HepG2 (cell line): ENCODE measurements at regions not wholly inside any gene's neighbourhood (a gene's known extent, or its start where the extent isn't known, plus 50 kb on each side); places are given as distances from the start of the nearest gene placed in this dataset.

ENCODE experiments used
- ETV5 ChIP-seq: IDR thresholded peaks from 2 replicates; pipeline ENCODE4 v1.6.1; 2018; ENCODE audit warnings: missing biosample characterization, missing genetic modification reagents, inconsistent platforms, borderline replicate concordance
- FOSL1 ChIP-seq: sonication (generic); formaldehyde crosslinking; IDR thresholded peaks from 2 replicates; pipeline ENCODE4 v1.9.0; 2021; ENCODE audit warnings: missing genetic modification reagents, borderline replicate concordance
- FOXM1 ChIP-seq: sonication (generic); formaldehyde crosslinking; IDR thresholded peaks from 2 replicates; pipeline ENCODE4 v1.5.0; 2020; ENCODE audit warnings: missing genetic modification reagents
- HDAC1 ChIP-seq: sonication (generic); formaldehyde crosslinking; IDR thresholded peaks from 2 replicates; pipeline ENCODE4 v1.5.1; 2020; ENCODE audit warnings: mild to moderate bottlenecking, missing genetic modification reagents
- LCORL ChIP-seq, 2 experiments: fragments of 450-650 bp in 1 of 2; sonication (generic) in 1 of 2; formaldehyde crosslinking in 1 of 2; IDR thresholded peaks; 2 replicates each; pipeline versions ENCODE4 v1.5.0 to v1.6.1; 2017 to 2020; ENCODE audit warnings: antibody characterized with exemption in 1 of 2, missing genetic modification reagents in 1 of 2
- POLR2A ChIP-seq, 2 experiments: IDR thresholded peaks; 2 replicates each; pipeline ENCODE4 v1.6.1; 2011; ENCODE audit warnings: low read depth in 2 of 2, low read length in 2 of 2, mild to moderate bottlenecking in 1 of 2, moderate library complexity in 1 of 2; ENCODE audit not compliant: insufficient read depth in 1 of 2
- SIX4 ChIP-seq: sonication (generic); formaldehyde crosslinking; IDR thresholded peaks from 2 replicates; pipeline ENCODE4 v1.4.0; 2020; ENCODE audit warnings: missing genetic modification reagents
- SSRP1 ChIP-seq: IDR thresholded peaks from 2 replicates; pipeline ENCODE4 v1.6.1; 2016; ENCODE audit warnings: control low read depth
- SUZ12 ChIP-seq: fragments of 150-350 bp; IDR thresholded peaks from 2 replicates; pipeline ENCODE4 v1.6.1; 2014; ENCODE audit warnings: low read depth, low read length
- ZNF383 ChIP-seq: sonication (generic); formaldehyde crosslinking; IDR thresholded peaks from 2 replicates; pipeline ENCODE4 v1.4.0; 2020; ENCODE audit warnings: missing genetic modification reagents, mild to moderate bottlenecking, borderline replicate concordance
- ZNF570 ChIP-seq: sonication (generic); formaldehyde crosslinking; IDR thresholded peaks from 2 replicates; pipeline ENCODE4 v1.4.0; 2020; ENCODE audit warnings: mild to moderate bottlenecking, missing genetic modification reagents, borderline replicate concordance
- ZNF782 ChIP-seq: sonication (generic); formaldehyde crosslinking; IDR thresholded peaks from 2 replicates; pipeline ENCODE4 v1.4.0; 2020; ENCODE audit warnings: missing genetic modification reagents, mild to moderate bottlenecking, borderline replicate concordance
- TF ChIP-seq, protein P1 (sequence below): IDR thresholded peaks from 2 replicates; pipeline ENCODE4 v1.6.1; 2016; ENCODE audit warnings: mild to moderate bottlenecking
- TF ChIP-seq, protein P2 (sequence below): sonication (generic); formaldehyde crosslinking; conservative IDR thresholded peaks from 2 replicates; pipeline ENCODE4 v1.8.0; 2022; ENCODE audit warnings: mild to moderate bottlenecking, moderate library complexity, missing genetic modification reagents
- TF ChIP-seq, protein P3 (sequence below): fragments of 450-650 bp; IDR thresholded peaks from 2 replicates; pipeline ENCODE4 v1.6.1; 2016
- TF ChIP-seq, protein P4 (sequence below): sonication (generic); formaldehyde crosslinking; IDR thresholded peaks from 2 replicates; pipeline ENCODE4 v1.4.0; 2020; ENCODE audit warnings: missing genetic modification reagents, borderline replicate concordance
- TF ChIP-seq, protein P5 (sequence below): sonication (generic); formaldehyde crosslinking; IDR thresholded peaks from 2 replicates; pipeline ENCODE4 v1.4.0; 2020; ENCODE audit warnings: mild to moderate bottlenecking, missing genetic modification reagents
- TF ChIP-seq, protein P6 (sequence below): sonication (generic); formaldehyde crosslinking; IDR thresholded peaks from 2 replicates; pipeline ENCODE4 v1.5.0; 2020; ENCODE audit warnings: missing genetic modification reagents, mild to moderate bottlenecking, borderline replicate concordance

DNA sequence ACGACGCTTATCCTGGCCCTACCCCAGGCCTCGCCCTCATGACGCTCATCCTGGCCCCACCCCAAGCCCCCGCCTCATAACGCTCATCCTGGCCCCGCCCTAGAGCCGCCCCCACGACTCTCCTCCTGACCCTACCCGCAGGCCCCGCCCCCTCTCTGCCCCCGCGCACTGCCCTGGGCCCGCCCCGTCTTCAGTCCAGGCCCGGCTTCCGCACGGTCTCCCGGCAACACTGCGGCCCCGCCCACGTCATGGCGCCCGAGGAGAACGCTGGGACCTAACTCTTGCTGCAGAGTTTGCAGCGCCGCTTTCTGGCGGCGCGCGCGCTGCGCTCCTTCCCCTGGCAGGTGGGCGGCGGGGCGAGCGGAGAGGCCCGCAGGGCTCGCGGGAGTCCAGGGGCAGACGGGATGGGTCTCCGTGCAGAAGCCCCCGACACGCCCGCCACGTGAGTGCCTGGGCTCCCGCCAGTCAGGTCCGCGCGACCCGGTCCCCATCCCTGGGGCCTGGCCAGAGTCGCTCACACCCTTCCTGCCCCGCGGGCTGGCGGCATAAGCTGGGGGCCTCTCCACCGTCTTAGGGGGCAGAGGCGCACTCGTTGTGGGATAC, 52.5 kb upstream of the ROPN1B start (continued):
- TF ChIP-seq, protein P1, sequence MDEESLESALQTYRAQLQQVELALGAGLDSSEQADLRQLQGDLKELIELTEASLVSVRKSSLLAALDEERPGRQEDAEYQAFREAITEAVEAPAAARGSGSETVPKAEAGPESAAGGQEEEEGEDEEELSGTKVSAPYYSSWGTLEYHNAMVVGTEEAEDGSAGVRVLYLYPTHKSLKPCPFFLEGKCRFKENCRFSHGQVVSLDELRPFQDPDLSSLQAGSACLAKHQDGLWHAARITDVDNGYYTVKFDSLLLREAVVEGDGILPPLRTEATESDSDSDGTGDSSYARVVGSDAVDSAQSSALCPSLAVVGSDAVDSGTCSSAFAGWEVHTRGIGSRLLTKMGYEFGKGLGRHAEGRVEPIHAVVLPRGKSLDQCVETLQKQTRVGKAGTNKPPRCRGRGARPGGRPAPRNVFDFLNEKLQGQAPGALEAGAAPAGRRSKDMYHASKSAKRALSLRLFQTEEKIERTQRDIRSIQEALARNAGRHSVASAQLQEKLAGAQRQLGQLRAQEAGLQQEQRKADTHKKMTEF: 0 out of 2 replicates have a peak, but pooled peaks have one; percentile 14
- no peak for TF ChIP-seq LCORL (IDR thresholded peaks at IDR 0.05)
- TF ChIP-seq LCORL (CRISPR knock-in tag; IDR thresholded peaks at IDR 0.05): no peak
- TF ChIP-seq, protein P2, sequence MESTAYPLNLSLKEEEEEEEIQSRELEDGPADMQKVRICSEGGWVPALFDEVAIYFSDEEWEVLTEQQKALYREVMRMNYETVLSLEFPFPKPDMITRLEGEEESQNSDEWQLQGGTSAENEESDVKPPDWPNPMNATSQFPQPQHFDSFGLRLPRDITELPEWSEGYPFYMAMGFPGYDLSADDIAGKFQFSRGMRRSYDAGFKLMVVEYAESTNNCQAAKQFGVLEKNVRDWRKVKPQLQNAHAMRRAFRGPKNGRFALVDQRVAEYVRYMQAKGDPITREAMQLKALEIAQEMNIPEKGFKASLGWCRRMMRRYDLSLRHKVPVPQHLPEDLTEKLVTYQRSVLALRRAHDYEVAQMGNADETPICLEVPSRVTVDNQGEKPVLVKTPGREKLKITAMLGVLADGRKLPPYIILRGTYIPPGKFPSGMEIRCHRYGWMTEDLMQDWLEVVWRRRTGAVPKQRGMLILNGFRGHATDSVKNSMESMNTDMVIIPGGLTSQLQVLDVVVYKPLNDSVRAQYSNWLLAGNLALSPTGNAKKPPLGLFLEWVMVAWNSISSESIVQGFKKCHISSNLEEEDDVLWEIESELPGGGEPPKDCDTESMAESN (CRISPR knock-in tag): no peak
- no peak for TF ChIP-seq ZNF383 (CRISPR knock-in tag)
- no peak for TF ChIP-seq SUZ12
- TF ChIP-seq, protein P3, sequence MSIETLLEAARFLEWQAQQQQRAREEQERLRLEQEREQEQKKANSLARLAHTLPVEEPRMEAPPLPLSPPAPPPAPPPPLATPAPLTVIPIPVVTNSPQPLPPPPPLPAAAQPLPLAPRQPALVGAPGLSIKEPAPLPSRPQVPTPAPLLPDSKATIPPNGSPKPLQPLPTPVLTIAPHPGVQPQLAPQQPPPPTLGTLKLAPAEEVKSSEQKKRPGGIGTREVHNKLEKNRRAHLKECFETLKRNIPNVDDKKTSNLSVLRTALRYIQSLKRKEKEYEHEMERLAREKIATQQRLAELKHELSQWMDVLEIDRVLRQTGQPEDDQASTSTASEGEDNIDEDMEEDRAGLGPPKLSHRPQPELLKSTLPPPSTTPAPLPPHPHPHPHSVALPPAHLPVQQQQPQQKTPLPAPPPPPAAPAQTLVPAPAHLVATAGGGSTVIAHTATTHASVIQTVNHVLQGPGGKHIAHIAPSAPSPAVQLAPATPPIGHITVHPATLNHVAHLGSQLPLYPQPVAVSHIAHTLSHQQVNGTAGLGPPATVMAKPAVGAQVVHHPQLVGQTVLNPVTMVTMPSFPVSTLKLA: no peak
- TF ChIP-seq POLR2A (IDR thresholded peaks at IDR 0.05; ENCODE audit: insufficient read depth in 1 of 2, low read depth in 2 of 2, low read length in 2 of 2): peak in 1 of 2 experiments; percentile 62
- TF ChIP-seq FOXM1 (CRISPR knock-in tag): no peak
- no peak for TF ChIP-seq FOSL1 (CRISPR knock-in tag)
- TF ChIP-seq HDAC1 (CRISPR knock-in tag): no peak
- TF ChIP-seq, protein P4, sequence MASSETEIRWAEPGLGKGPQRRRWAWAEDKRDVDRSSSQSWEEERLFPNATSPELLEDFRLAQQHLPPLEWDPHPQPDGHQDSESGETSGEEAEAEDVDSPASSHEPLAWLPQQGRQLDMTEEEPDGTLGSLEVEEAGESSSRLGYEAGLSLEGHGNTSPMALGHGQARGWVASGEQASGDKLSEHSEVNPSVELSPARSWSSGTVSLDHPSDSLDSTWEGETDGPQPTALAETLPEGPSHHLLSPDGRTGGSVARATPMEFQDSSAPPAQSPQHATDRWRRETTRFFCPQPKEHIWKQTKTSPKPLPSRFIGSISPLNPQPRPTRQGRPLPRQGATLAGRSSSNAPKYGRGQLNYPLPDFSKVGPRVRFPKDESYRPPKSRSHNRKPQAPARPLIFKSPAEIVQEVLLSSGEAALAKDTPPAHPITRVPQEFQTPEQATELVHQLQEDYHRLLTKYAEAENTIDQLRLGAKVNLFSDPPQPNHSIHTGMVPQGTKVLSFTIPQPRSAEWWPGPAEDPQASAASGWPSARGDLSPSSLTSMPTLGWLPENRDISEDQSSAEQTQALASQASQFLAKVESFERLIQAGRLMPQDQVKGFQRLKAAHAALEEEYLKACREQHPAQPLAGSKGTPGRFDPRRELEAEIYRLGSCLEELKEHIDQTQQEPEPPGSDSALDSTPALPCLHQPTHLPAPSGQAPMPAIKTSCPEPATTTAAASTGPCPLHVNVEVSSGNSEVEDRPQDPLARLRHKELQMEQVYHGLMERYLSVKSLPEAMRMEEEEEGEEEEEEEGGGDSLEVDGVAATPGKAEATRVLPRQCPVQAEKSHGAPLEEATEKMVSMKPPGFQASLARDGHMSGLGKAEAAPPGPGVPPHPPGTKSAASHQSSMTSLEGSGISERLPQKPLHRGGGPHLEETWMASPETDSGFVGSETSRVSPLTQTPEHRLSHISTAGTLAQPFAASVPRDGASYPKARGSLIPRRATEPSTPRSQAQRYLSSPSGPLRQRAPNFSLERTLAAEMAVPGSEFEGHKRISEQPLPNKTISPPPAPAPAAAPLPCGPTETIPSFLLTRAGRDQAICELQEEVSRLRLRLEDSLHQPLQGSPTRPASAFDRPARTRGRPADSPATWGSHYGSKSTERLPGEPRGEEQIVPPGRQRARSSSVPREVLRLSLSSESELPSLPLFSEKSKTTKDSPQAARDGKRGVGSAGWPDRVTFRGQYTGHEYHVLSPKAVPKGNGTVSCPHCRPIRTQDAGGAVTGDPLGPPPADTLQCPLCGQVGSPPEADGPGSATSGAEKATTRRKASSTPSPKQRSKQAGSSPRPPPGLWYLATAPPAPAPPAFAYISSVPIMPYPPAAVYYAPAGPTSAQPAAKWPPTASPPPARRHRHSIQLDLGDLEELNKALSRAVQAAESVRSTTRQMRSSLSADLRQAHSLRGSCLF (CRISPR knock-in tag): no peak
- TF ChIP-seq, protein P5, sequence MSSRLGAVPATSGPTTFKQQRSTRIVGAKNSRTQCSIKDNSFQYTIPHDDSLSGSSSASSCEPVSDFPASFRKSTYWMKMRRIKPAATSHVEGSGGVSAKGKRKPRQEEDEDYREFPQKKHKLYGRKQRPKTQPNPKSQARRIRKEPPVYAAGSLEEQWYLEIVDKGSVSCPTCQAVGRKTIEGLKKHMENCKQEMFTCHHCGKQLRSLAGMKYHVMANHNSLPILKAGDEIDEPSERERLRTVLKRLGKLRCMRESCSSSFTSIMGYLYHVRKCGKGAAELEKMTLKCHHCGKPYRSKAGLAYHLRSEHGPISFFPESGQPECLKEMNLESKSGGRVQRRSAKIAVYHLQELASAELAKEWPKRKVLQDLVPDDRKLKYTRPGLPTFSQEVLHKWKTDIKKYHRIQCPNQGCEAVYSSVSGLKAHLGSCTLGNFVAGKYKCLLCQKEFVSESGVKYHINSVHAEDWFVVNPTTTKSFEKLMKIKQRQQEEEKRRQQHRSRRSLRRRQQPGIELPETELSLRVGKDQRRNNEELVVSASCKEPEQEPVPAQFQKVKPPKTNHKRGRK (CRISPR knock-in tag): no peak
- no peak for TF ChIP-seq SIX4 (CRISPR knock-in tag)
- TF ChIP-seq ZNF782 (CRISPR knock-in tag): no peak
- TF ChIP-seq SSRP1 (CRISPR knock-in tag): no peak
- no peak for TF ChIP-seq ZNF570 (CRISPR knock-in tag)
- TF ChIP-seq, protein P6, sequence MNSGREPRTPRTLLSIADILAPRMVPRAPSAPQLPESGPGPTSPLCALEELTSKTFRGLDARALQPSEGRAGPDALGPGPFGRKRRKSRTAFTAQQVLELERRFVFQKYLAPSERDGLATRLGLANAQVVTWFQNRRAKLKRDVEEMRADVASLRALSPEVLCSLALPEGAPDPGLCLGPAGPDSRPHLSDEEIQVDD (CRISPR knock-in tag): no peak
- TF ChIP-seq ETV5 (CRISPR knock-in tag): no peak
